H1 (cell line): ENCODE measurements at regions not wholly inside any gene's neighbourhood (a gene's known extent, or its start where the extent isn't known, plus 50 kb on each side); places are given as distances from the start of the nearest gene placed in this dataset.

Experiments used
- CTCF ChIA-PET: fragments of 300-600 bp; sonication (Branson Sonifier 250); formaldehyde crosslinking; loops from one replicate; lab custom pipeline; 2021; ENCODE audit not compliant: partially characterized antibody; lab: Charles Lee
- POLR2A ChIA-PET: fragments of 300-600 bp; sonication (Branson Sonifier 250); formaldehyde crosslinking; loops from one replicate; lab custom pipeline; 2021; ENCODE audit warnings: inconsistent platforms; ENCODE audit not compliant: partially characterized antibody; lab: Charles Lee
- DNase-seq, 2 experiments: peaks; one replicate each; pipeline versions ENCODE4 v3.0.0 to v3.0.0-alpha.2; 2010 to 2022; ENCODE audit warnings: low spot score in 2 of 2, low read depth in 1 of 2, mixed read lengths in 1 of 2
- FAIRE-seq: peaks from 2 replicates; lab custom pipeline; 2011; peaks lifted over from hg19 to GRCh38; lab: Jason Lieb, UNC
- H2AFZ ChIP-seq: 2 replicates; pipeline ENCODE4 v1.8.1; 2012; ENCODE audit warnings: low read length, inconsistent platforms
- H2AK5ac ChIP-seq: 2 replicates; pipeline ENCODE4 v1.6.1; 2013; ENCODE audit warnings: low read depth, low read length
- H2BK120ac ChIP-seq: replicated peaks from 2 replicates; pipeline ENCODE3; 2013; ENCODE audit warnings: low read depth, low read length, inconsistent platforms
- H2BK12ac ChIP-seq: 2 replicates; pipeline ENCODE4 v1.6.1; 2013; ENCODE audit warnings: low read depth, low read length
- H2BK15ac ChIP-seq: 2 replicates; pipeline ENCODE4 v1.6.1; 2013; ENCODE audit warnings: low read length
- H2BK20ac ChIP-seq: 2 replicates; pipeline ENCODE4 v1.6.1; 2013; ENCODE audit warnings: low read length
- H2BK5ac ChIP-seq: 2 replicates; pipeline ENCODE4 v1.6.1; 2013; ENCODE audit warnings: low read depth, low read length
- H3K14ac ChIP-seq: 2 replicates; pipeline ENCODE4 v1.6.1; 2013; ENCODE audit warnings: inconsistent platforms; ENCODE audit not compliant: insufficient read length
- H3K18ac ChIP-seq: 2 replicates; pipeline ENCODE4 v1.6.1; 2013; ENCODE audit warnings: low read length; ENCODE audit errors: extremely low read depth
- H3K23ac ChIP-seq: 2 replicates; pipeline ENCODE4 v1.6.1; 2013; ENCODE audit warnings: inconsistent platforms; ENCODE audit not compliant: insufficient read length
- H3K23me2 ChIP-seq: 2 replicates; pipeline ENCODE4 v1.6.1; 2013; ENCODE audit warnings: low read depth, low read length
- H3K27ac ChIP-seq: 2 replicates; pipeline ENCODE4 v1.6.1; 2011; ENCODE audit warnings: low read depth, low read length, inconsistent platforms
- H3K27me3 ChIP-seq, 4 experiments: replicated peaks in 1 of 4; 1 replicate in 1 of 4; 2 replicates in 3 of 4; pipeline versions ENCODE4 v1.6.1 to v1.8.1; 2011 to 2013; ENCODE audit warnings: low read length in 3 of 4, mild to moderate bottlenecking in 3 of 4, inconsistent platforms in 2 of 4, mixed read lengths in 2 of 4, moderate library complexity in 1 of 4; ENCODE audit not compliant: control insufficient read depth in 3 of 4, insufficient read depth in 3 of 4; ENCODE audit errors: extremely low read depth in 1 of 4
- H3K36me3 ChIP-seq, 4 experiments: 2 replicates each; pipeline versions ENCODE4 v1.6.1 to v1.8.1; 2011 to 2013; ENCODE audit warnings: mild to moderate bottlenecking in 4 of 4, low read length in 3 of 4, moderate library complexity in 2 of 4, control low read depth in 1 of 4, inconsistent platforms in 1 of 4; ENCODE audit not compliant: insufficient read depth in 4 of 4, control insufficient read depth in 2 of 4
- H3K4ac ChIP-seq: replicated peaks from 2 replicates; pipeline ENCODE3; 2013; ENCODE audit warnings: low read length, low read depth, mixed read lengths, inconsistent platforms; ENCODE audit not compliant: insufficient read length
- H3K4me1 ChIP-seq, 4 experiments: replicated peaks in 1 of 4; 1 replicate in 1 of 4; 2 replicates in 3 of 4; pipeline versions ENCODE4 v1.6.1 to v1.8.1; 2011 to 2013; ENCODE audit warnings: low read length in 3 of 4, inconsistent platforms in 2 of 4, mixed read lengths in 1 of 4; ENCODE audit not compliant: insufficient read depth in 4 of 4, control insufficient read depth in 3 of 4
- H3K4me2 ChIP-seq, 2 experiments: 2 replicates each; pipeline versions ENCODE4 v1.6.1 to v1.8.1; 2011 to 2013; ENCODE audit warnings: low read depth in 2 of 2, low read length in 2 of 2, control low read depth in 1 of 2, inconsistent platforms in 1 of 2, mild to moderate bottlenecking in 1 of 2; ENCODE audit not compliant: insufficient read depth in 1 of 2
- H3K4me3 ChIP-seq, 4 experiments: fragments of 200-600, 300-600 bp in 1 of 4; sonication (generic), shearing (Covaris generic), sonication (Bioruptor Twin) in 1 of 4; 2 replicates each; pipeline versions ENCODE4 v1.5.1 to v1.8.1; 2011 to 2016; ENCODE audit warnings: low read length in 4 of 4, low read depth in 3 of 4, control low read depth in 2 of 4, inconsistent platforms in 2 of 4, mild to moderate bottlenecking in 2 of 4, mixed read lengths in 1 of 4, moderate library complexity in 1 of 4; ENCODE audit not compliant: insufficient read depth in 2 of 4; ENCODE audit errors: extremely low read depth in 1 of 4
- H3K56ac ChIP-seq: replicated peaks from 2 replicates; pipeline ENCODE3; 2013; ENCODE audit warnings: low read depth, mild to moderate bottlenecking, mixed read lengths, low read length, inconsistent platforms; ENCODE audit not compliant: insufficient read length
- H3K79me1 ChIP-seq: 2 replicates; pipeline ENCODE4 v1.6.1; 2013; ENCODE audit warnings: low read depth, low read length, control low read depth
- H3K79me2 ChIP-seq, 2 experiments: 2 replicates each; pipeline versions ENCODE4 v1.6.1 to v1.8.1; 2012 to 2013; ENCODE audit warnings: low read length in 2 of 2, mild to moderate bottlenecking in 2 of 2, inconsistent platforms in 1 of 2; ENCODE audit not compliant: insufficient read depth in 2 of 2, control insufficient read depth in 1 of 2
- H3K9ac ChIP-seq, 4 experiments: replicated peaks in 1 of 4; 1 replicate in 1 of 4; 2 replicates in 3 of 4; pipeline versions ENCODE4 v1.6.1 to v1.8.1; 2011 to 2013; ENCODE audit warnings: low read depth in 3 of 4, low read length in 3 of 4, control low read depth in 2 of 4, mild to moderate bottlenecking in 2 of 4, moderate library complexity in 2 of 4, inconsistent platforms in 1 of 4; ENCODE audit errors: extremely low read depth in 1 of 4
- H3K9me3 ChIP-seq, 2 experiments: 2 replicates each; pipeline versions ENCODE4 v1.6.1 to v1.8.1; 2012 to 2013; ENCODE audit warnings: mild to moderate bottlenecking in 2 of 2, moderate library complexity in 2 of 2, control low read depth in 1 of 2, inconsistent platforms in 1 of 2, low read depth in 1 of 2, low read length in 1 of 2, mixed read lengths in 1 of 2; ENCODE audit not compliant: insufficient read depth in 2 of 2
- H4K20me1 ChIP-seq, 2 experiments: replicated peaks in 1 of 2; 2 replicates each; pipeline versions ENCODE3 to v1.8.1; 2011 to 2013; ENCODE audit warnings: inconsistent platforms in 2 of 2, low read length in 2 of 2, mild to moderate bottlenecking in 1 of 2; ENCODE audit not compliant: insufficient read depth in 2 of 2, control insufficient read depth in 1 of 2
- H4K5ac ChIP-seq: 2 replicates; pipeline ENCODE4 v1.6.1; 2013; ENCODE audit warnings: low read length, low read depth, mixed read lengths, inconsistent platforms; ENCODE audit not compliant: insufficient read length
- H4K8ac ChIP-seq: 2 replicates; pipeline ENCODE4 v1.8.0; 2013; ENCODE audit warnings: mild to moderate bottlenecking, moderate library complexity, low read length, inconsistent platforms; ENCODE audit not compliant: insufficient read depth; ENCODE audit errors: extremely low read depth
- H4K91ac ChIP-seq: replicated peaks from 2 replicates; pipeline ENCODE3; 2013; ENCODE audit warnings: low read length, mixed read lengths, inconsistent platforms; ENCODE audit not compliant: insufficient read length
- BACH1 ChIP-seq: IDR thresholded peaks from 2 replicates; pipeline ENCODE4 v1.6.1; 2012; ENCODE audit warnings: low read length, improper control_type of control experiment
- BCL11A ChIP-seq, 2 experiments: IDR thresholded peaks; one replicate each; pipeline ENCODE4 v1.6.1; 2011; ENCODE audit warnings: low read depth in 2 of 2, low read length in 2 of 2, mild to moderate bottlenecking in 2 of 2
- GABPA ChIP-seq: IDR thresholded peaks from 2 replicates; pipeline ENCODE4 v1.6.1; 2011; ENCODE audit warnings: mild to moderate bottlenecking, low read length, moderate library complexity, borderline replicate concordance; ENCODE audit not compliant: insufficient read depth
- NRF1 ChIP-seq: IDR thresholded peaks from 2 replicates; pipeline ENCODE4 v1.6.1; 2011; ENCODE audit warnings: mild to moderate bottlenecking, low read depth, low read length, improper control_type of control experiment
- RFX5 ChIP-seq: IDR thresholded peaks from 2 replicates; pipeline ENCODE4 v1.6.1; 2011; ENCODE audit warnings: low read depth, low read length, improper control_type of control experiment, borderline replicate concordance
- SRF ChIP-seq: IDR thresholded peaks from 2 replicates; pipeline ENCODE4 v1.6.1; 2011; ENCODE audit warnings: mild to moderate bottlenecking, low read depth, low read length, moderate library complexity
- SUZ12 ChIP-seq: fragments of 200-600 bp; sonication (generic); IDR thresholded peaks from 2 replicates; pipeline ENCODE4 v1.6.1; 2012; ENCODE audit warnings: mild to moderate bottlenecking, inconsistent platforms, low read length, moderate library complexity, mixed read lengths
- TAF7 ChIP-seq: optimal IDR thresholded peaks from 2 replicates; pipeline ENCODE3; 2011; ENCODE audit warnings: low read depth, mild to moderate bottlenecking, inconsistent platforms, low read length, moderate library complexity, borderline replicate concordance
- ZNF274 ChIP-seq: IDR thresholded peaks from 2 replicates; pipeline ENCODE4 v1.7.0; 2012; ENCODE audit warnings: low read length, borderline replicate concordance; ENCODE audit errors: extremely low read depth
- WGBS, 2 experiments: shearing (Covaris generic) in 1 of 2; methylation state at CpG; one replicate each; pipeline versions ENCODE4 v1.1.6 to v1.1.7; 2013 to 2015; ENCODE audit warnings: low lambda C conversion rate in 2 of 2, mixed read lengths in 2 of 2, inconsistent platforms in 1 of 2, low coverage in 1 of 2, missing lambda C conversion rate in 1 of 2; ENCODE audit not compliant: insufficient replicate concordance in 2 of 2, insufficient coverage in 1 of 2, insufficient read length in 1 of 2; ENCODE audit errors: extremely low coverage in 1 of 2, missing lambda C conversion rate in 1 of 2; 5-methylcytosine and 5-hydroxymethylcytosine counted together
- TF ChIP-seq, protein P1 (sequence below), 3 experiments: IDR thresholded peaks; 1 replicate in 2 of 3; 2 replicates in 1 of 3; pipeline versions ENCODE4 v1.5.1 to v1.6.1; 2011; ENCODE audit warnings: low read length in 3 of 3, mild to moderate bottlenecking in 3 of 3, inconsistent platforms in 2 of 3, low read depth in 1 of 3, moderate library complexity in 1 of 3; ENCODE audit not compliant: insufficient read depth in 1 of 3; ENCODE audit errors: control extremely low read depth in 1 of 3

DNA sequence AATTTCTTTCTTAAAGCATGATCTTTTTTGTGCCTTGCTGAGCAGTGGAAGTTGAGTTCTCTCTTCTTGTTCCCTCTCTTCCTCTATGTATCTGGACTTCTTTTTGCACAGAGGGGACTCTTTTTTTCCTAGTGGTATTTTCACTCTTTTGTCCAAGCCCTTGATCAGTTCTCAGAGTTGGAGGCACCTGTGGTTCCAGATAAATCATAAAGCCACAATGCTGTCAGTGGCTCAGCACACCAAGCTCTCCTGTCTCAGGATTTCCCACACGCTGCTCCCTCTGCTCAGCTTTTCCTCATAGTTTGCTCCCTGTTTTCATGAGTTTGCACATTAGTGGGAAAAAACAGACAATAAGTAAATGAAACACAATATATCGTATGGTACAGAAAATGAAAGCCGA, 110.3 kb upstream of the ZNF608 start:
- H3K27me3 ChIP-seq, result no peaks in the 10 kb centered on the region
- no peak overlapping the region for H4K91ac ChIP-seq
- H3K4me1 ChIP-seq, result no peaks in the 10 kb centered on the region
- H3K9ac ChIP-seq, result no peak overlapping the region
- H3K79me2 ChIP-seq, result no peaks in the 10 kb centered on the region
- H2BK15ac ChIP-seq, result no peak overlapping the region
- DNase-seq, result no peak
- ChIA-PET CTCF (interaction anchor here (1.4 kb wide), 1 partner anchor 13 kb away, joined by 3 read pairs; no protein-coding TSS in a partner anchor), POLR2A (no interaction called here)
- H3K9me3 ChIP-seq, result no peaks in the 10 kb centered on the region
- H3K18ac ChIP-seq, result no peak overlapping the region
- no peak overlapping the region for H3K4me2 ChIP-seq
- no peak overlapping the region for H3K23ac ChIP-seq
- no peak overlapping the region for H3K27ac ChIP-seq
- H3K4ac ChIP-seq, result no peak overlapping the region
- no peak overlapping the region; the same call in 1 of the 2 replicates for H4K8ac ChIP-seq
- H3K36me3 ChIP-seq, result no peaks in the 10 kb centered on the region
- H3K14ac ChIP-seq, result no peak overlapping the region
- no peak for FAIRE-seq
- no peak overlapping the region for H2BK20ac ChIP-seq
- no peaks in the 10 kb centered on the region for H3K79me1 ChIP-seq
- H4K20me1 ChIP-seq, result no peaks in the 10 kb centered on the region
- H3K4me3 ChIP-seq, result no peak overlapping the region
- no peak overlapping the region for H4K5ac ChIP-seq
- no peak overlapping the region for H2BK5ac ChIP-seq
- H2AFZ ChIP-seq, result no peak overlapping the region
- H2BK120ac ChIP-seq, result no peak overlapping the region
- H3K23me2 ChIP-seq, result no peaks in the 10 kb centered on the region
- no peak overlapping the region for H2AK5ac ChIP-seq
- no peak overlapping the region for H2BK12ac ChIP-seq
- no peak overlapping the region for H3K56ac ChIP-seq
- 93% methylated on average over 3 of the region's 3 CpGs; no CpG with 5 or more reads in 1 of the 2 experiments for WGBS, 2 experiments
- TF ChIP-seq SRF (no peak), NRF1 (no peak), SUZ12 (no peak), BCL11A (IDR thresholded peaks at IDR 0.05; ENCODE audit: low read depth in 2 of 2, low read length in 2 of 2) (no peak), ZNF274 (no peak), GABPA (no peak), BACH1 (no peak), RFX5 (no peak), TAF7 (no peak)
- TF ChIP-seq, protein P1, sequence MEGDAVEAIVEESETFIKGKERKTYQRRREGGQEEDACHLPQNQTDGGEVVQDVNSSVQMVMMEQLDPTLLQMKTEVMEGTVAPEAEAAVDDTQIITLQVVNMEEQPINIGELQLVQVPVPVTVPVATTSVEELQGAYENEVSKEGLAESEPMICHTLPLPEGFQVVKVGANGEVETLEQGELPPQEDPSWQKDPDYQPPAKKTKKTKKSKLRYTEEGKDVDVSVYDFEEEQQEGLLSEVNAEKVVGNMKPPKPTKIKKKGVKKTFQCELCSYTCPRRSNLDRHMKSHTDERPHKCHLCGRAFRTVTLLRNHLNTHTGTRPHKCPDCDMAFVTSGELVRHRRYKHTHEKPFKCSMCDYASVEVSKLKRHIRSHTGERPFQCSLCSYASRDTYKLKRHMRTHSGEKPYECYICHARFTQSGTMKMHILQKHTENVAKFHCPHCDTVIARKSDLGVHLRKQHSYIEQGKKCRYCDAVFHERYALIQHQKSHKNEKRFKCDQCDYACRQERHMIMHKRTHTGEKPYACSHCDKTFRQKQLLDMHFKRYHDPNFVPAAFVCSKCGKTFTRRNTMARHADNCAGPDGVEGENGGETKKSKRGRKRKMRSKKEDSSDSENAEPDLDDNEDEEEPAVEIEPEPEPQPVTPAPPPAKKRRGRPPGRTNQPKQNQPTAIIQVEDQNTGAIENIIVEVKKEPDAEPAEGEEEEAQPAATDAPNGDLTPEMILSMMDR (IDR thresholded peaks at IDR 0.05; ENCODE audit: control extremely low read depth in 1 of 3, insufficient read depth in 1 of 3, low read depth in 1 of 3, low read length in 3 of 3), result no peak
